Tibial nerve (tissue), 4 donors: ENCODE measurements at regions not wholly inside any gene's neighbourhood (a gene's known extent, or its start where the extent isn't known, plus 50 kb on each side); places are given as distances from the start of the nearest gene placed in this dataset.
"Not testable (repeated sequence)": the region's sequence is repeated elsewhere in the genome, so short reads cannot be mapped to it uniquely, and the experiment has no call there.

Source experiments
- DNase-seq, 2 donors: peaks; one replicate each; pipeline ENCODE4 v3.0.0-alpha.2; 2019; ENCODE audit warnings: low spot score in 2 of 2
- H3K27ac ChIP-seq, 4 donors: fragments of 200-600 bp; sonication (generic) in 3 of 4; one replicate each; pipeline ENCODE4 v1.5.1; 2017 to 2019; ENCODE audit warnings: mild to moderate bottlenecking in 1 of 4
- H3K27me3 ChIP-seq, 2 donors: fragments of 200-600 bp; sonication (generic) in 1 of 2; one replicate each; pipeline versions ENCODE4 v1.5.1 to v1.6.0; 2017 to 2019
- H3K36me3 ChIP-seq, 3 donors: fragments of 200-600 bp; sonication (generic); one replicate each; pipeline ENCODE4 v1.5.1; 2018 to 2019
- H3K4me1 ChIP-seq, 4 donors: fragments of 200-600 bp; sonication (generic) in 3 of 4; one replicate each; pipeline ENCODE4 v1.5.1; 2017 to 2019
- H3K4me3 ChIP-seq, 4 donors: fragments of 200-600 bp; sonication (generic) in 3 of 4; one replicate each; pipeline ENCODE4 v1.5.1; 2017 to 2019; ENCODE audit warnings: mild to moderate bottlenecking in 1 of 4, moderate library complexity in 1 of 4
- H3K9me3 ChIP-seq, 4 donors: fragments of 200-600 bp; sonication (generic) in 3 of 4; one replicate each; pipeline ENCODE4 v1.5.1; 2017 to 2019
- CTCF ChIP-seq, 5 experiments: fragments of 200-600 bp in 3 of 5; fragments of 450-650 bp in 2 of 5; sonication (generic) in 3 of 5; IDR thresholded peaks; one replicate each; pipeline ENCODE4 v1.5.1; 2016 to 2019; ENCODE audit warnings: antibody characterized with exemption in 5 of 5, mild to moderate bottlenecking in 3 of 5, moderate library complexity in 2 of 5
- EP300 ChIP-seq, 2 donors: sonication (generic); formaldehyde crosslinking; IDR thresholded peaks; one replicate each; pipeline ENCODE4 v1.6.1; 2017; ENCODE audit warnings: antibody characterized with exemption in 2 of 2, mild to moderate bottlenecking in 1 of 2
- POLR2A ChIP-seq, 2 donors: fragments of 450-650 bp; IDR thresholded peaks; one replicate each; pipeline ENCODE4 v1.6.1; 2017; ENCODE audit warnings: antibody characterized with exemption in 2 of 2, mild to moderate bottlenecking in 2 of 2, moderate library complexity in 2 of 2
- WGBS, 2 donors: methylation state at CpG; one replicate each; pipeline ENCODE4 v1.1.5; 2018; 5-methylcytosine and 5-hydroxymethylcytosine counted together

DNA sequence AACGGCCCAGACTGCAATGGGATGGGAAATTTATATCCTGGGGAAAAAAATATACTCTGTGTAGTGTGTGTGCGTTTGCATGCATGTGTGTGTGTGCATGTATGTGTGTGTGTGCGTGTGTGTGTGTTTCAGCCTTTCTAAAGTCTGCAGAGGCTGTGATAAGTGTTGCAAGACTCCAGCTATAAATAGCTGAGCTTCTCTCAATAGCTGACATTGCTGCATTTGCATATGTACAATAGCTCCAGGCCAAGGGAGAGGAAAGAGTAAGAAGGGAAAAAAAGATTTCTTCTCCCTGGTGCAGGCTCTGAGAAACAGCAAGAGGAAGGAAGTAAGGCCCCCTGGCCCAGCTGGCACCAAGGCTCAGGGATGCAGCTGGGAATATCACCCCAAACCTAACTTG, 483.0 kb downstream of the MN1 start:
- WGBS, 2 donors = 27 to 30% methylated on average over 3 of the region's 3 CpGs
- no peak for DNase-seq
- H3K27ac ChIP-seq = no peak overlapping the region
- peaks cover 0 to 11% (median 1%) of the 10 kb centered on the region in 4 donors for H3K4me1 ChIP-seq
- peaks cover 0 to 13% of the 10 kb centered on the region in 2 donors for H3K27me3 ChIP-seq
- TF ChIP-seq CTCF (IDR thresholded peaks at IDR 0.05) (no peak), POLR2A (IDR thresholded peaks at IDR 0.05) (no peak), EP300 (IDR thresholded peaks at IDR 0.05) (no peak)
- no peaks in the 10 kb centered on the region for H3K36me3 ChIP-seq
- H3K9me3 ChIP-seq = peaks cover 0 to 9% (median 0%) of the 10 kb centered on the region in 4 donors
- H3K4me3 ChIP-seq = no peak overlapping the region

DNA sequence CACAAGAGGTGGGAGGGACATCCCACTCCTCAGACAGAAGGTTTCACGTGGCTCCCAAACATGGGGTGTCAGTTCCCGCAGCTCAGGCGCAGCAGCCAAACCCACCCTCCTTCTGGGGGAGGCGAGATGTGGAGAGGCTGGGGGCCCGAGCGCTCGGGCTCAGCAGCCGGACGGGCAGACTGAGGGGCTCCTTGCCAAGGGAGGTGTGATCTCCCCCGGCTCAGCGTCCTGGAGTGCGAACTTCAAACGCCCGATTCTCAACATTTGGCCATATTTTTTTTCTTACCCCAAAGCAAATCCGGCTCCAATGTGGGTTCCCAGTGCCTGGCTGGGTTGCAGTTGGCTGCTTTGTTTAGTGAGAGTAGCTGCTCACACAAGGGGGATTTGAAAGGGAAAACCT, 477.9 kb downstream of the MN1 start:
- H3K27ac ChIP-seq = no peak overlapping the region
- H3K4me3 ChIP-seq = no peak overlapping the region
- TF ChIP-seq EP300 (IDR thresholded peaks at IDR 0.05) (no peak), POLR2A (IDR thresholded peaks at IDR 0.05) (no peak), CTCF (IDR thresholded peaks at IDR 0.05) (no peak)
- no peaks in the 10 kb centered on the region for H3K36me3 ChIP-seq
- WGBS, 2 donors = 31 to 34% methylated on average over 15 of the region's 15 CpGs
- H3K27me3 ChIP-seq = peaks cover 0 to 15% of the 10 kb centered on the region in 2 donors
- DNase-seq = no peak
- H3K9me3 ChIP-seq = peaks cover 0 to 9% (median 0%) of the 10 kb centered on the region in 4 donors
- H3K4me1 ChIP-seq = no peaks in the 10 kb centered on the region

DNA sequence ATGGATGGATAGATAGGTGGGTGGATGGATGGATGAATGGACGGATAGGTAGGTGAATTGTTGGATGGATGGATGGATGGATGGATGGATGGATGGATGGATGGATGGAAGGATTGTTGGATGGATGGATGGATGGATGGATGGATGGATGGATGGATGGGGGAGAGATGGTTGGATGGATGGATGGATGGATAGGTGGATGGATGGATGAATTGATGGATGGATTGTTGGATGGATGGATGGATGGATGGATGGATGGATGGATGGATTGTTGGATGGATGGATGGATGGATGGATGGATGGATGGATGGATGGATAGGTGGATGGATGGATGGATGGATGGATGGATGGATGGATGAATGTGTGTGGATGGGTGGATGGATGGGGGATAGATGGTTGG, 476.6 kb downstream of the MN1 start:
- not testable (repeated sequence) for H3K9me3 ChIP-seq, H3K4me1 ChIP-seq, H3K27ac ChIP-seq, H3K36me3 ChIP-seq, DNase-seq, H3K4me3 ChIP-seq
- peaks cover 0 to 15% of the 10 kb centered on the region in 2 donors for H3K27me3 ChIP-seq
- 93 to 94% methylated on average over 1 of the region's 1 CpG for WGBS, 2 donors

- peaks cover 0 to 23% of the 10 kb centered on the region in 2 donors for H3K27me3 ChIP-seq
- DNase-seq = no peak
- no peaks in the 10 kb centered on the region for H3K4me1 ChIP-seq
- no peak overlapping the region for H3K27ac ChIP-seq
- H3K36me3 ChIP-seq = no peaks in the 10 kb centered on the region
- no peak overlapping the region for H3K4me3 ChIP-seq
- H3K9me3 ChIP-seq = no peaks in the 10 kb centered on the region
- TF ChIP-seq EP300 (IDR thresholded peaks at IDR 0.05) (no peak), POLR2A (IDR thresholded peaks at IDR 0.05) (no peak), CTCF (IDR thresholded peaks at IDR 0.05) (no peak)
- 90 to 92% methylated on average over 4 of the region's 4 CpGs for WGBS, 2 donors
Measured at GRCh38 chr22:27327497-27327896, 474.1 kb downstream of the MN1 start.

DNA sequence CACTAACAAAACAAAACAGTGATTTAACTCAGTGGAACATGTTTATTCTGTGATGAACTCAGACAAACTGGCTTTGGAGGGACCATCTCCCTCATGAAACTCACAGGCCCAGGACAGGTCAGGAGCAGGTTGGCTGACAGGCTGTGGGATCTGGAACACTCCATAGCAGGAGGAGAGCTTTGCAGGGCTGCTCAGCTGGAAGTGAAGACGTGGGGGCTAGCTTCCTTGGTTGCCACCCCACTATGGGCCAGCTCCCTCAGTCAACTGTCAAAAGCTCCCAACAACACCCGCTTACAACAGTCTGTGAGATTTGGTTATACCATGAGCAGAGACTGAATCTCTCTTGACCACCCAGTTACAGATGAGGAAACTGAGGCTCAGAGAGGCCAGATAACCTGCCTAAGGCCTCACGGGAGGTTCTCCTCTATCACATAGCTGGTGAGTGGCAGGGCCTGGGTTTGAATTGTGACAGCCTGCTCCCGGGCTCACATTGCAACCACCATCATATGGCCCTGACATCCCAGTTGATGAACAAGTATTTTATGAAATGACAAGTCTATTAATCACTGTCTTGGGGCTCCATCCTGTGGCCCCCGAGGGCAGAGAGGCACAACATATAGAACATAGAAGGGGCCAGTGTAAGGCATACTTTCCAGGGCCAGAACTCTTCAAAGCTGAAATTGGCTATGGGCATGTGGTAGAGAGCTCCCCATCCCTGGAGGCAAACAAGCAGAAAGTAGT, 473.4 kb downstream of the MN1 start:
- Histone ChIP-seq H3K27me3 (peaks cover 0 to 17% of the 10 kb centered on the region in 2 donors), H3K9me3 (peaks cover 0 to 5% (median under 1%) of the 10 kb centered on the region in 4 donors), H3K4me1 (no peaks in the 10 kb centered on the region), H3K27ac (no peak overlapping the region), H3K36me3 (no peaks in the 10 kb centered on the region), H3K4me3 (no peak overlapping the region)
- no peak for DNase-seq
- TF ChIP-seq POLR2A (IDR thresholded peaks at IDR 0.05) (no peak), EP300 (IDR thresholded peaks at IDR 0.05) (no peak), CTCF (IDR thresholded peaks at IDR 0.05) (no peak)
- whole genome bisulfite sequencing, 2 donors = 83 to 92% methylated on average over 5 of the region's 5 CpGs
